ENCODE measurements at regions not wholly inside any gene's neighbourhood (a gene's known extent, or its start where the extent isn't known, plus 50 kb on each side); places are given as distances from the start of the nearest gene placed in this dataset.

DNA sequence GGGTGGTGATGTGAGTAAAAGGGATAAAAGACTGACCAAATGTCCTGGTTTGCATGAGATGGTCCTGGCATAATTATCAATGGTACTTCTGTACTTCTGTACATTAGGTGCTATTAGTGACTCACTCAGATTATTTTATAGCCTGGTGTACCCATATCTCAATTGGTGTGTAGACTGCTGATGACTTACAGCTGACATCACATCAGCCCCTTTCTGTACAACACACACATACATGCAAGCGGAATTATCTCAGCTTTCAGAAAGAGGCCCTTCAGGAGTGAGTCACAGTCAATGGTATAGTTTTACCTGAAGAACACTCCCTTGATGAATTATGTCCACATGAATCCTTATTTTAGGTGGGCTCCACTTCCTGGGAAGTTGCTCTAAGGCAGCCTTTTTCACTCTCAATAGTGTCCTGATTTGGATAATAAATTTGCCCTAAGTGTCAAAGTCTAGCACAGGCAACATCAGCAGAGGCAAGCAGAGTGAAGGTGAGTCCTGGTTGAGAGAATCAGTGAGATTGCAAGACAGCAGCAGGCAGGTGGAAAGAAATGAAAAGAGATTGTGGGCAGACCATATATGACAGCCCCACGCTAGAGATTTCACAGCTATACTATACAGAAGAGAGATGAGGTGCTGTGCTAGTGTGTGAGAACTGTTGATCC lies 137.0 kb downstream of the ZPLD1 start:
- no peak overlapping the region for H4K8ac ChIP-seq (ENCODE audit: low read depth, low read length)
- H2BK15ac ChIP-seq (ENCODE audit: low read length): no peak overlapping the region
- no peak overlapping the region for H2BK120ac ChIP-seq (ENCODE audit: low read depth, low read length)
- no peaks in the 10 kb centered on the region for H3K79me1 ChIP-seq (ENCODE audit: low read depth, low read length)
- H3K36me3 ChIP-seq (replicated peaks in 1 of 2; ENCODE audit: control insufficient read depth in 2 of 2, insufficient read depth in 2 of 2, low read length in 2 of 2): no peaks in the 10 kb centered on the region
- no peaks in the 10 kb centered on the region for H3K4me1 ChIP-seq (ENCODE audit: control insufficient read depth in 2 of 2, insufficient read depth in 1 of 2, low read depth in 1 of 2, low read length in 2 of 2)
- H3K4ac ChIP-seq (ENCODE audit: low read length): no peak overlapping the region
- H2BK5ac ChIP-seq (ENCODE audit: low read length): no peak overlapping the region
- no peak overlapping the region for H2AK5ac ChIP-seq (ENCODE audit: low read depth, low read length)
- H3K4me3 ChIP-seq (ENCODE audit: low read length in 2 of 2): no peak overlapping the region
- H3K9me3 ChIP-seq (replicated peaks in 1 of 2; ENCODE audit: control insufficient read depth in 2 of 2, insufficient read depth in 1 of 2, low read depth in 1 of 2, low read length in 2 of 2): no peaks in the 10 kb centered on the region
- no peak overlapping the region for H3K23ac ChIP-seq (ENCODE audit: low read depth, low read length, poor library complexity)
- no peak overlapping the region for H3K14ac ChIP-seq (ENCODE audit: low read length)
- WGBS, 2 donors (ENCODE audit: extremely low coverage in 2 of 2, insufficient read length in 2 of 2, insufficient replicate concordance in 1 of 2): no CpG with 5 or more reads among the region's 2 CpGs
- H3K18ac ChIP-seq (ENCODE audit: low read length): no peak overlapping the region
- no peak overlapping the region for H3K4me2 ChIP-seq (ENCODE audit: insufficient read depth, low read length, poor library complexity, severe bottlenecking)
- H3K9ac ChIP-seq (ENCODE audit: low read depth, low read length, poor library complexity): no peak overlapping the region
- DNase-seq (ENCODE audit: low spot score): no peak
- H2AFZ ChIP-seq (ENCODE audit: low read length): no peak overlapping the region
- H3K27me3 ChIP-seq (ENCODE audit: control insufficient read depth in 3 of 3, insufficient read depth in 3 of 3, low read depth in 1 of 3, low read length in 3 of 3): no peaks in the 10 kb centered on the region
- no peak overlapping the region for H4K91ac ChIP-seq (ENCODE audit: low read depth, low read length, poor library complexity)
- H2BK12ac ChIP-seq (ENCODE audit: low read length): no peak overlapping the region
- H3K27ac ChIP-seq (replicated peaks; ENCODE audit: low read length): no peak overlapping the region

DNA sequence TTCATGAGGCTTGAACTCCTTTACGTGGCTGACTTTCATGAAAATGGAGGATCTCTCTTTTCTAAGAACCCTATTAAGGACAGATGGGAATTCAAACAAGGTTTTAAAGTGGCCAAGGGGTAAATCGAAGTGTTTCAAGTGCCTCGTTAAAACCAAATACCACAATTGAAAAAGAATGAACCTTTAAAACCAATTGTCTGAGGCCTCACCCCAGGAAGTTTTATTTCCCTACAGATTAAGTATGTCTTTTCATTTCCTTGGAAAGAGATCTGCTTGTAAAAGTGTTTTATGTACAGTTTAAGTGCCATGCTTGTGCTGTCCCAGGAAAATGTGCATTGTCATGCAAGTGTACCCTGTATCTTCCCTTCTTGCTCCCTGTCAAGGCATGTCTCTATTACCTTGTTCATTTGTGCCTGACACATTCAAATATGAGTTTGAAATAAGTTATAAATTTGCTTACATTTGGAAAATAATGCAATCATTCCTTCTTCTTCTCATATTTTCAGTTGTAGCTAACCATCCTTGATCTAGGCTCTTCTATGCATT lies 138.7 kb downstream of the ZPLD1 start:
- H3K9ac ChIP-seq (ENCODE audit: low read depth, low read length, poor library complexity): no peak overlapping the region
- no peak overlapping the region for H4K8ac ChIP-seq (ENCODE audit: low read depth, low read length)
- H3K4me3 ChIP-seq (ENCODE audit: low read length in 2 of 2): no peak overlapping the region
- no peaks in the 10 kb centered on the region for H3K36me3 ChIP-seq (replicated peaks in 1 of 2; ENCODE audit: control insufficient read depth in 2 of 2, insufficient read depth in 2 of 2, low read length in 2 of 2)
- no peaks in the 10 kb centered on the region for H3K9me3 ChIP-seq (replicated peaks in 1 of 2; ENCODE audit: control insufficient read depth in 2 of 2, insufficient read depth in 1 of 2, low read depth in 1 of 2, low read length in 2 of 2)
- no peak overlapping the region for H3K27ac ChIP-seq (replicated peaks; ENCODE audit: low read length)
- H3K18ac ChIP-seq (ENCODE audit: low read length): no peak overlapping the region
- no peak overlapping the region for H2AFZ ChIP-seq (ENCODE audit: low read length)
- no peak for DNase-seq (ENCODE audit: low spot score)
- H3K4me1 ChIP-seq (ENCODE audit: control insufficient read depth in 2 of 2, insufficient read depth in 1 of 2, low read depth in 1 of 2, low read length in 2 of 2): no peaks in the 10 kb centered on the region
- H2BK12ac ChIP-seq (ENCODE audit: low read length): no peak overlapping the region
- no peaks in the 10 kb centered on the region for H3K27me3 ChIP-seq (ENCODE audit: control insufficient read depth in 3 of 3, insufficient read depth in 3 of 3, low read depth in 1 of 3, low read length in 3 of 3)
- no peak overlapping the region for H3K23ac ChIP-seq (ENCODE audit: low read depth, low read length, poor library complexity)
- no peak overlapping the region for H2BK15ac ChIP-seq (ENCODE audit: low read length)
- H2BK120ac ChIP-seq (ENCODE audit: low read depth, low read length): no peak overlapping the region
- no peak overlapping the region for H2AK5ac ChIP-seq (ENCODE audit: low read depth, low read length)
- no peak overlapping the region for H3K4me2 ChIP-seq (ENCODE audit: insufficient read depth, low read length, poor library complexity, severe bottlenecking)
- H4K91ac ChIP-seq (ENCODE audit: low read depth, low read length, poor library complexity): no peak overlapping the region
- no peak overlapping the region for H3K4ac ChIP-seq (ENCODE audit: low read length)
- no peak overlapping the region for H3K14ac ChIP-seq (ENCODE audit: low read length)
- no peak overlapping the region for H2BK5ac ChIP-seq (ENCODE audit: low read length)
- WGBS, 2 donors (ENCODE audit: extremely low coverage in 2 of 2, insufficient read length in 2 of 2, insufficient replicate concordance in 1 of 2): no CpG with 5 or more reads among the region's 3 CpGs
- H3K79me1 ChIP-seq (ENCODE audit: low read depth, low read length): no peaks in the 10 kb centered on the region

DNA sequence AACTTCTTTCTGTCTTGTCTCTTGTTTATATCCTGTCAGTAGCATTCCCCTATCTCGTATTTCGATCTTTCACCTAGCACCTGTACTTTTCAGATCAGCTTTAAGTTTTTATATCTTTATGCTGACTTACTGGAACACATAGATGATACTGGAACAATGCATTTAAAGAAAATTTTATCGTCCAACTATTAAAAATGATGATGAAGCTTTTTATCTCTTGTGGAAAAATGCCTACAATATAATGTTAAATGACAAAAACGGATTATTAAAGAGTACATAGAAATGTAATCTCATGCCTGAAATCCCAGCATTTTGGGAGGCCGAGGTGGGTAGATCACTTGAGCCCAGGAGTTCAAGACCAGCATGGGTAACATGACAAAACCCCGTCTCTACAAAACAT lies 139.5 kb downstream of the ZPLD1 start:
- no peak overlapping the region for H2BK15ac ChIP-seq (ENCODE audit: low read length)
- no peak overlapping the region for H4K91ac ChIP-seq (ENCODE audit: low read depth, low read length, poor library complexity)
- no peaks in the 10 kb centered on the region for H3K9me3 ChIP-seq (replicated peaks in 1 of 2; ENCODE audit: control insufficient read depth in 2 of 2, insufficient read depth in 1 of 2, low read depth in 1 of 2, low read length in 2 of 2)
- no peaks in the 10 kb centered on the region for H3K4me1 ChIP-seq (ENCODE audit: control insufficient read depth in 2 of 2, insufficient read depth in 1 of 2, low read depth in 1 of 2, low read length in 2 of 2)
- no peak overlapping the region for H3K27ac ChIP-seq (replicated peaks; ENCODE audit: low read length)
- no peak for DNase-seq (ENCODE audit: low spot score)
- H2BK12ac ChIP-seq (ENCODE audit: low read length): no peak overlapping the region
- no CpG with 5 or more reads among the region's 6 CpGs for WGBS, 2 donors (ENCODE audit: extremely low coverage in 2 of 2, insufficient read length in 2 of 2, insufficient replicate concordance in 1 of 2)
- no peak overlapping the region for H3K14ac ChIP-seq (ENCODE audit: low read length)
- H3K4me2 ChIP-seq (ENCODE audit: insufficient read depth, low read length, poor library complexity, severe bottlenecking): no peak overlapping the region
- no peaks in the 10 kb centered on the region for H3K27me3 ChIP-seq (ENCODE audit: control insufficient read depth in 3 of 3, insufficient read depth in 3 of 3, low read depth in 1 of 3, low read length in 3 of 3)
- no peak overlapping the region for H2BK5ac ChIP-seq (ENCODE audit: low read length)
- no peak overlapping the region for H2AK5ac ChIP-seq (ENCODE audit: low read depth, low read length)
- H4K8ac ChIP-seq (ENCODE audit: low read depth, low read length): no peak overlapping the region
- H3K9ac ChIP-seq (ENCODE audit: low read depth, low read length, poor library complexity): no peak overlapping the region
- no peak overlapping the region for H2AFZ ChIP-seq (ENCODE audit: low read length)
- H3K36me3 ChIP-seq (replicated peaks in 1 of 2; ENCODE audit: control insufficient read depth in 2 of 2, insufficient read depth in 2 of 2, low read length in 2 of 2): no peaks in the 10 kb centered on the region
- H2BK120ac ChIP-seq (ENCODE audit: low read depth, low read length): no peak overlapping the region
- H3K18ac ChIP-seq (ENCODE audit: low read length): no peak overlapping the region
- no peak overlapping the region for H3K23ac ChIP-seq (ENCODE audit: low read depth, low read length, poor library complexity)
- no peaks in the 10 kb centered on the region for H3K79me1 ChIP-seq (ENCODE audit: low read depth, low read length)
- no peak overlapping the region for H3K4ac ChIP-seq (ENCODE audit: low read length)
- no peak overlapping the region for H3K4me3 ChIP-seq (ENCODE audit: low read length in 2 of 2)

- H3K9ac ChIP-seq (ENCODE audit: low read depth, low read length, poor library complexity): no peak overlapping the region
- H2BK5ac ChIP-seq (ENCODE audit: low read length): no peak overlapping the region
- no peak overlapping the region for H3K14ac ChIP-seq (ENCODE audit: low read length)
- H3K4me1 ChIP-seq (ENCODE audit: control insufficient read depth in 2 of 2, insufficient read depth in 1 of 2, low read depth in 1 of 2, low read length in 2 of 2): no peaks in the 10 kb centered on the region
- H3K23ac ChIP-seq (ENCODE audit: low read depth, low read length, poor library complexity): no peak overlapping the region
- no peak overlapping the region for H4K8ac ChIP-seq (ENCODE audit: low read depth, low read length)
- no peak for DNase-seq (ENCODE audit: low spot score)
- H3K79me1 ChIP-seq (ENCODE audit: low read depth, low read length): no peaks in the 10 kb centered on the region
- no peak overlapping the region for H3K4ac ChIP-seq (ENCODE audit: low read length)
- no peak overlapping the region for H2AK5ac ChIP-seq (ENCODE audit: low read depth, low read length)
- H2BK15ac ChIP-seq (ENCODE audit: low read length): no peak overlapping the region
- H3K9me3 ChIP-seq (replicated peaks in 1 of 2; ENCODE audit: control insufficient read depth in 2 of 2, insufficient read depth in 1 of 2, low read depth in 1 of 2, low read length in 2 of 2): no peaks in the 10 kb centered on the region
- no peak overlapping the region for H3K27ac ChIP-seq (replicated peaks; ENCODE audit: low read length)
- no peak overlapping the region for H3K18ac ChIP-seq (ENCODE audit: low read length)
- WGBS, 2 donors (ENCODE audit: extremely low coverage in 2 of 2, insufficient read length in 2 of 2, insufficient replicate concordance in 1 of 2): no CpG with 5 or more reads among the region's 1 CpG
- H4K91ac ChIP-seq (ENCODE audit: low read depth, low read length, poor library complexity): no peak overlapping the region
- H3K27me3 ChIP-seq (ENCODE audit: control insufficient read depth in 3 of 3, insufficient read depth in 3 of 3, low read depth in 1 of 3, low read length in 3 of 3): no peaks in the 10 kb centered on the region
- no peak overlapping the region for H3K4me2 ChIP-seq (ENCODE audit: insufficient read depth, low read length, poor library complexity, severe bottlenecking)
- H2BK120ac ChIP-seq (ENCODE audit: low read depth, low read length): no peak overlapping the region
- no peak overlapping the region for H3K4me3 ChIP-seq (ENCODE audit: low read length in 2 of 2)
- no peaks in the 10 kb centered on the region for H3K36me3 ChIP-seq (replicated peaks in 1 of 2; ENCODE audit: control insufficient read depth in 2 of 2, insufficient read depth in 2 of 2, low read length in 2 of 2)
- no peak overlapping the region for H2AFZ ChIP-seq (ENCODE audit: low read length)
- H2BK12ac ChIP-seq (ENCODE audit: low read length): no peak overlapping the region
Measured at GRCh38 chr3:102576651-102577050, 141.8 kb downstream of the ZPLD1 start.
